GM12878 (cell line): ENCODE measurements at regions not wholly inside any gene's neighbourhood (a gene's known extent, or its start where the extent isn't known, plus 50 kb on each side); places are given as distances from the start of the nearest gene placed in this dataset.

Experiments
- ATAC-seq: fragments of 200-7000 bp; cut with Tn5 transposase; 3 replicates; pipeline ENCODE4 v1.9.1; 2020; ENCODE audit warnings: mild to moderate bottlenecking, moderate library complexity
- BruUV-seq: library from RNA; stranded (reverse); fragments of 400-500 nt; replicated peaks from 2 replicates; lab custom pipeline; 2021; lab: Mats Ljungman, UMichigan
- CTCF ChIA-PET: fragments of 300-600 bp; sonication (Branson Sonifier 250); formaldehyde crosslinking; extraction: SDS; loops from one replicate; lab custom pipeline; 2021; ENCODE audit warnings: inconsistent platforms; lab: Yijun Ruan, JAX
- POLR2A ChIA-PET: fragments of 350-600 bp; formaldehyde crosslinking; extraction: SDS; loops from one replicate; lab custom pipeline; 2021; ENCODE audit warnings: inconsistent platforms; lab: Charles Lee
- RAD21 ChIA-PET: fragments of 300-600 bp; sonication (Branson Sonifier 250); formaldehyde crosslinking; loops from one replicate; lab custom pipeline; 2023; ENCODE audit warnings: antibody characterized with exemption; ENCODE audit not compliant: unreplicated experiment; lab: Charles Lee
- SMC1A ChIA-PET: fragments of 300-600 bp; sonication (Branson Sonifier 250); formaldehyde crosslinking; loops from one replicate; lab custom pipeline; 2023; ENCODE audit not compliant: unreplicated experiment, uncharacterized antibody; lab: Charles Lee
- DNase-seq: peaks from one replicate; pipeline ENCODE4 v3.0.0-alpha.2; 2011; ENCODE audit warnings: low read depth, low spot score
- FAIRE-seq: peaks from 3 replicates; lab custom pipeline; 2011; peaks lifted over from hg19 to GRCh38; lab: Jason Lieb, UNC
- H2AFZ ChIP-seq: 2 replicates; pipeline ENCODE4 v1.6.0; 2011; ENCODE audit warnings: low read depth, low read length, control low read depth; ENCODE audit not compliant: control insufficient read depth
- H3K27ac ChIP-seq: 2 replicates; pipeline ENCODE4 v1.5.1; 2011; ENCODE audit warnings: control low read depth; ENCODE audit not compliant: control insufficient read depth, insufficient read depth
- H3K27me3 ChIP-seq, 2 experiments: replicated peaks in 1 of 2; 2 replicates each; pipeline versions ENCODE4 v1.6.0 to v1.6.1; 2011; ENCODE audit warnings: low read length in 1 of 2; ENCODE audit not compliant: control insufficient read depth in 2 of 2, insufficient read depth in 2 of 2
- H3K36me3 ChIP-seq, 2 experiments: 2 replicates each; pipeline ENCODE4 v1.5.1; 2011; ENCODE audit warnings: low read length in 1 of 2; ENCODE audit not compliant: control insufficient read depth in 2 of 2, insufficient read depth in 2 of 2
- H3K4me1 ChIP-seq: 2 replicates; pipeline ENCODE4 v1.6.1; 2011; ENCODE audit warnings: mild to moderate bottlenecking, low read length, moderate library complexity, mixed read lengths; ENCODE audit not compliant: control insufficient read depth, insufficient read depth
- H3K4me2 ChIP-seq: 2 replicates; pipeline ENCODE4 v1.6.0; 2011; ENCODE audit warnings: control low read depth; ENCODE audit not compliant: control insufficient read depth, insufficient read depth
- H3K4me3 ChIP-seq: fragments of 200-600 bp; sonication (generic); 2 replicates; pipeline ENCODE4 v1.5.1; 2016
- H3K79me2 ChIP-seq: 2 replicates; pipeline ENCODE4 v1.6.0; 2011; ENCODE audit warnings: low read length; ENCODE audit not compliant: control insufficient read depth, insufficient read depth
- H3K9ac ChIP-seq: 2 replicates; pipeline ENCODE4 v1.8.0; 2011; ENCODE audit warnings: low read length, control low read depth, mixed read lengths; ENCODE audit not compliant: control insufficient read depth, insufficient read depth
- H3K9me3 ChIP-seq: replicated peaks from 3 replicates; pipeline ENCODE4 v1.5.1; 2011; ENCODE audit warnings: mild to moderate bottlenecking, low read length; ENCODE audit not compliant: control insufficient read depth, insufficient read depth
- H4K20me1 ChIP-seq: 2 replicates; pipeline ENCODE4 v1.6.0; 2011; ENCODE audit not compliant: control insufficient read depth, insufficient read depth
- EED ChIP-seq: sonication (generic); IDR thresholded peaks from 2 replicates; pipeline ENCODE4 v1.6.1; 2016; ENCODE audit warnings: antibody characterized with exemption, low read depth
- ESRRA ChIP-seq: IDR thresholded peaks from 2 replicates; pipeline ENCODE4 v1.6.1; 2012; ENCODE audit warnings: mild to moderate bottlenecking, low read length, improper control_type of control experiment
- FOXK2 ChIP-seq: fragments of 450-650 bp; IDR thresholded peaks from 2 replicates; pipeline ENCODE4 v1.6.1; 2017; ENCODE audit warnings: mild to moderate bottlenecking, moderate library complexity
- IRF4 ChIP-seq: IDR thresholded peaks from 2 replicates; pipeline ENCODE4 v1.6.1; 2011; ENCODE audit warnings: low read depth, low read length
- KDM1A ChIP-seq: fragments of 200-600 bp; sonication (generic); IDR thresholded peaks from 2 replicates; pipeline ENCODE4 v1.6.1; 2016; ENCODE audit warnings: borderline replicate concordance
- MXI1 ChIP-seq: fragments of 150-350 bp; IDR thresholded peaks from 2 replicates; pipeline ENCODE4 v1.6.1; 2011; ENCODE audit warnings: low read depth, mild to moderate bottlenecking, inconsistent platforms, low read length, improper control_type of control experiment
- MYC ChIP-seq: IDR thresholded peaks from 2 replicates; pipeline ENCODE4 v1.6.1; 2011; ENCODE audit warnings: mild to moderate bottlenecking, low read length, moderate library complexity, inconsistent platforms; ENCODE audit not compliant: insufficient read depth, insufficient replicate concordance, insufficient read length, severe bottlenecking
- NFXL1 ChIP-seq: fragments of 450-650 bp; IDR thresholded peaks from 2 replicates; pipeline ENCODE4 v1.6.1; 2017; ENCODE audit warnings: antibody characterized with exemption, mild to moderate bottlenecking, borderline replicate concordance
- NR2C2 ChIP-seq: IDR thresholded peaks from 2 replicates; pipeline ENCODE4 v1.6.1; 2011; ENCODE audit warnings: borderline replicate concordance, low read depth; ENCODE audit not compliant: control insufficient read depth, insufficient read length
- NR2F1 ChIP-seq: fragments of 450-650 bp; conservative IDR thresholded peaks from 2 replicates; pipeline ENCODE4 v1.6.1; 2017; ENCODE audit warnings: mild to moderate bottlenecking
- PAX5 ChIP-seq: IDR thresholded peaks from 2 replicates; pipeline ENCODE4 v1.6.1; 2011; ENCODE audit warnings: low read depth, low read length, borderline replicate concordance
- PAX8 ChIP-seq: fragments of 450-650 bp; IDR thresholded peaks from 2 replicates; pipeline ENCODE4 v1.6.1; 2017; ENCODE audit warnings: mild to moderate bottlenecking, moderate library complexity
- RBBP5 ChIP-seq: fragments of 200-600 bp; sonication (generic); conservative IDR thresholded peaks from 2 replicates; pipeline ENCODE4 v1.6.1; 2016
- RELA ChIP-seq: fragments of 450-650 bp; IDR thresholded peaks from 2 replicates; pipeline ENCODE4 v1.8.0; 2014; ENCODE audit warnings: borderline replicate concordance; ENCODE audit not compliant: partially characterized antibody
- SIN3A ChIP-seq: IDR thresholded peaks from 2 replicates; pipeline ENCODE4 v1.6.1; 2012; ENCODE audit warnings: low read depth, low read length, improper control_type of control experiment
- SMARCA5 ChIP-seq: fragments of 450-650 bp; IDR thresholded peaks from 2 replicates; pipeline ENCODE4 v1.6.1; 2017; ENCODE audit warnings: mild to moderate bottlenecking
- STAT3 ChIP-seq: IDR thresholded peaks from 2 replicates; pipeline ENCODE4 v1.6.1; 2011; ENCODE audit warnings: low read depth, low read length, improper control_type of control experiment
- ZNF384 ChIP-seq: IDR thresholded peaks from 2 replicates; pipeline ENCODE4 v1.6.1; 2012; ENCODE audit warnings: low read depth, mild to moderate bottlenecking, low read length, improper control_type of control experiment, borderline replicate concordance
- WGBS: methylation state at CpG from one replicate; pipeline ENCODE4 v1.1.6; 2016; ENCODE audit warnings: low lambda C conversion rate; ENCODE audit not compliant: insufficient replicate concordance, insufficient coverage; ENCODE audit errors: missing lambda C conversion rate; 5-methylcytosine and 5-hydroxymethylcytosine counted together
- in situ Hi-C: fragments of 300-500 bp; cut with MboI; formaldehyde crosslinking; loops from 9 replicates; pipeline ENCODE4 v1.14.3; 2018; ENCODE audit warnings: mixed read lengths
- intact Hi-C: fragments of 100-400 bp; cut with micrococcal nuclease; formaldehyde crosslinking; loops from one replicate; pipeline ENCODE4 v1.14.2; 2022; ENCODE audit not compliant: unreplicated experiment
- TF ChIP-seq, protein P1 (sequence below): IDR thresholded peaks from 2 replicates; pipeline ENCODE4 v1.6.1; 2011; ENCODE audit warnings: mild to moderate bottlenecking, low read depth, low read length, moderate library complexity; ENCODE audit not compliant: insufficient replicate concordance
- TF ChIP-seq, protein P2 (sequence below): fragments of 450-650 bp; IDR thresholded peaks from 2 replicates; pipeline ENCODE4 v1.6.1; 2017; ENCODE audit warnings: mild to moderate bottlenecking, moderate library complexity

DNA sequence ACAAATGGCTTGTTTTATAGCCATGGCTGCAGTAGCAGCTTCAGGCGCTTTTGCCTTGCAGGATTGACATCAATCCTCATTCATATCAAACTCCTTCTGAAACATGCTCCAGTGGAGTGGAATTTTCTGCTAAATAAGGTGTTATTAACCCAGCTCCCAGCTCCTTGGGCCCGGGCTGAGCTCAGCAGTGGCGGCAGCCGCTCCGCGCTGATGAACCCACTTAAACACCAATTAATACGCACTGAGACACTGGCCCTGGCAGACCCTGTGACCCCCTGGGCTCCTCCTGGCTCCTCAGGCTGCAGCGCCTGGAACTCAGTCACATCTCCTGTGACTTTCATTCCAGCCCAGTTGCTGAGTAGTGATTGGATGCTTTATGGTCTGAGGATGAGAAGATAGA lies 137.4 kb upstream of the GRIK3 start (continued):
- TF ChIP-seq, protein P1, sequence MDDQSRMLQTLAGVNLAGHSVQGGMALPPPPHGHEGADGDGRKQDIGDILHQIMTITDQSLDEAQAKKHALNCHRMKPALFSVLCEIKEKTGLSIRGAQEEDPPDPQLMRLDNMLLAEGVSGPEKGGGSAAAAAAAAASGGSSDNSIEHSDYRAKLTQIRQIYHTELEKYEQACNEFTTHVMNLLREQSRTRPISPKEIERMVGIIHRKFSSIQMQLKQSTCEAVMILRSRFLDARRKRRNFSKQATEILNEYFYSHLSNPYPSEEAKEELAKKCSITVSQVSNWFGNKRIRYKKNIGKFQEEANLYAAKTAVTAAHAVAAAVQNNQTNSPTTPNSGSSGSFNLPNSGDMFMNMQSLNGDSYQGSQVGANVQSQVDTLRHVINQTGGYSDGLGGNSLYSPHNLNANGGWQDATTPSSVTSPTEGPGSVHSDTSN = no peak
- TF ChIP-seq NR2C2 (no peak), IRF4 (no peak), MXI1 (no peak), STAT3 (no peak), NFXL1 (no peak), RELA (no peak), KDM1A (no peak), SIN3A (no peak), PAX5 (no peak)

DNA sequence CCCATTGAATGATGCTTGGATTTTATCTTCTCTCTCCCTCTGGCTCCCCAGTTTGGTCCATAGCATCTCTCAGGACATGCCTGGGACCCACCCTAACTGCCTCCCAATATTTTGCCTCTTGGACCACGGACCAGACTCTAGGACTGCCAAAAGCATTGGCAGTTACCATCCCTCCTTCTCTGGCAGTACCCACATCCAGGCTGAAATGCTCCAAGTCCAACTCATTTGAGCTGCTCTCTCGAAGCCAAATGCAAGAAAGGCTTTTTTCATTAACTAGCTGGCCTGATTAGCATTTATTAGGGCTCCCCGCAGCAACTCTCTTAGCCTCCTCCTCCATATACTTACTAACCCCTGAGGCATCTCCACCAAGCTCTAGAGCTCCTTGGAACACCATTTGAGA lies 140.0 kb upstream of the GRIK3 start:
- H3K9ac ChIP-seq = no peak overlapping the region
- H3K27ac ChIP-seq = no peak overlapping the region
- 22% methylated on average over 3 of the region's 3 CpGs for WGBS
- H3K36me3 ChIP-seq = no peaks in the 10 kb centered on the region
- intact Hi-C loops = loop anchor here (10.0 kb wide), 1 partner anchor 150 kb away; no protein-coding TSS in a partner anchor
- H2AFZ ChIP-seq = no peak overlapping the region
- DNase-seq = no peak
- H3K27me3 ChIP-seq = no peaks in the 10 kb centered on the region; a peak in 2 of 4 replicates
- no peak for FAIRE-seq
- in situ Hi-C loops = no loop called here
- no peaks in the 10 kb centered on the region for H4K20me1 ChIP-seq
- CTCF ChIA-PET = no interaction called here
- no peak overlapping the region for H3K4me3 ChIP-seq
- H3K79me2 ChIP-seq = no peaks in the 10 kb centered on the region
- ATAC-seq = no peak
- POLR2A ChIA-PET = interaction anchor here (0.6 kb wide), 1 partner anchor 92 kb away, joined by 3 read pairs; no protein-coding TSS in a partner anchor
- no TSS peak for BruUV-seq
- H3K4me2 ChIP-seq = no peak overlapping the region
- H3K9me3 ChIP-seq = no peaks in the 10 kb centered on the region
- RAD21 ChIA-PET = no interaction called here
- H3K4me1 ChIP-seq = no peaks in the 10 kb centered on the region
- SMC1A ChIA-PET = no interaction called here
- TF ChIP-seq ESRRA (no peak), NR2F1 (no peak), ZNF384 (no peak), FOXK2 (no peak), EED (no peak), RBBP5 (no peak), STAT3 (no peak), PAX8 (no peak), RELA (no peak), MYC (no peak), SMARCA5 (no peak)
- TF ChIP-seq, protein P2, sequence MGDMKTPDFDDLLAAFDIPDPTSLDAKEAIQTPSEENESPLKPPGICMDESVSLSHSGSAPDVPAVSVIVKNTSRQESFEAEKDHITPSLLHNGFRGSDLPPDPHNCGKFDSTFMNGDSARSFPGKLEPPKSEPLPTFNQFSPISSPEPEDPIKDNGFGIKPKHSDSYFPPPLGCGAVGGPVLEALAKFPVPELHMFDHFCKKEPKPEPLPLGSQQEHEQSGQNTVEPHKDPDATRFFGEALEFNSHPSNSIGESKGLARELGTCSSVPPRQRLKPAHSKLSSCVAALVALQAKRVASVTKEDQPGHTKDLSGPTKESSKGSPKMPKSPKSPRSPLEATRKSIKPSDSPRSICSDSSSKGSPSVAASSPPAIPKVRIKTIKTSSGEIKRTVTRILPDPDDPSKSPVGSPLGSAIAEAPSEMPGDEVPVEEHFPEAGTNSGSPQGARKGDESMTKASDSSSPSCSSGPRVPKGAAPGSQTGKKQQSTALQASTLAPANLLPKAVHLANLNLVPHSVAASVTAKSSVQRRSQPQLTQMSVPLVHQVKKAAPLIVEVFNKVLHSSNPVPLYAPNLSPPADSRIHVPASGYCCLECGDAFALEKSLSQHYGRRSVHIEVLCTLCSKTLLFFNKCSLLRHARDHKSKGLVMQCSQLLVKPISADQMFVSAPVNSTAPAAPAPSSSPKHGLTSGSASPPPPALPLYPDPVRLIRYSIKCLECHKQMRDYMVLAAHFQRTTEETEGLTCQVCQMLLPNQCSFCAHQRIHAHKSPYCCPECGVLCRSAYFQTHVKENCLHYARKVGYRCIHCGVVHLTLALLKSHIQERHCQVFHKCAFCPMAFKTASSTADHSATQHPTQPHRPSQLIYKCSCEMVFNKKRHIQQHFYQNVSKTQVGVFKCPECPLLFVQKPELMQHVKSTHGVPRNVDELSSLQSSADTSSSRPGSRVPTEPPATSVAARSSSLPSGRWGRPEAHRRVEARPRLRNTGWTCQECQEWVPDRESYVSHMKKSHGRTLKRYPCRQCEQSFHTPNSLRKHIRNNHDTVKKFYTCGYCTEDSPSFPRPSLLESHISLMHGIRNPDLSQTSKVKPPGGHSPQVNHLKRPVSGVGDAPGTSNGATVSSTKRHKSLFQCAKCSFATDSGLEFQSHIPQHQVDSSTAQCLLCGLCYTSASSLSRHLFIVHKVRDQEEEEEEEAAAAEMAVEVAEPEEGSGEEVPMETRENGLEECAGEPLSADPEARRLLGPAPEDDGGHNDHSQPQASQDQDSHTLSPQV = no peak
